Hepatocyte (in vitro differentiated cells): ENCODE measurements at regions not wholly inside any gene's neighbourhood (a gene's known extent, or its start where the extent isn't known, plus 50 kb on each side); places are given as distances from the start of the nearest gene placed in this dataset.
"Not testable (repeated sequence)": the region's sequence is repeated elsewhere in the genome, so short reads cannot be mapped to it uniquely, and the experiment has no call there.

Source experiments
- DNase-seq: peaks from one replicate; pipeline ENCODE4 v3.0.0-alpha.2; 2016; ENCODE audit warnings: low spot score
- H2AFZ ChIP-seq: fragments of 200-600 bp; sonication (generic); 2 replicates; pipeline ENCODE4 v1.6.0; 2016; ENCODE audit warnings: antibody characterized with exemption, mild to moderate bottlenecking
- H3K27ac ChIP-seq: fragments of 200-600 bp; sonication (generic); 2 replicates; pipeline ENCODE4 v1.5.1; 2016; ENCODE audit warnings: mild to moderate bottlenecking
- H3K27me3 ChIP-seq: fragments of 200-600 bp; sonication (generic); 2 replicates; pipeline ENCODE4 v1.6.1; 2016
- H3K36me3 ChIP-seq: fragments of 200-600 bp; sonication (generic); replicated peaks from 2 replicates; pipeline ENCODE4 v1.5.1; 2016; ENCODE audit warnings: low read depth; ENCODE audit not compliant: insufficient read depth
- H3K4me1 ChIP-seq: fragments of 200-600 bp; sonication (generic); 2 replicates; pipeline ENCODE4 v1.5.1; 2016; ENCODE audit warnings: mild to moderate bottlenecking, moderate library complexity; ENCODE audit not compliant: insufficient read depth
- H3K4me2 ChIP-seq: fragments of 200-600 bp; sonication (generic); 2 replicates; pipeline ENCODE4 v1.6.0; 2016
- H3K4me3 ChIP-seq: fragments of 200-600 bp; sonication (generic); 2 replicates; pipeline ENCODE4 v1.5.1; 2016; ENCODE audit warnings: mild to moderate bottlenecking
- H3K79me2 ChIP-seq: fragments of 200-600 bp; sonication (generic); 2 replicates; pipeline ENCODE4 v1.6.0; 2017; ENCODE audit warnings: mild to moderate bottlenecking
- H3K9me2 ChIP-seq: fragments of 200-600 bp; sonication (generic); replicated peaks from 2 replicates; pipeline ENCODE4 v1.6.0; 2017; ENCODE audit warnings: mild to moderate bottlenecking; ENCODE audit not compliant: insufficient read depth
- H3K9me3 ChIP-seq: fragments of 200-600 bp; sonication (generic); 2 replicates; pipeline ENCODE4 v1.5.1; 2016; ENCODE audit warnings: low read depth, mild to moderate bottlenecking
- H4K20me1 ChIP-seq: fragments of 200-600 bp; sonication (generic); 2 replicates; pipeline ENCODE4 v1.6.0; 2016; ENCODE audit warnings: mild to moderate bottlenecking; ENCODE audit not compliant: insufficient read depth, poor library complexity, severe bottlenecking
- EZH2 ChIP-seq: fragments of 200-600 bp; sonication (generic); IDR thresholded peaks from 2 replicates; pipeline ENCODE4 v1.6.1; 2016; ENCODE audit warnings: antibody characterized with exemption, mild to moderate bottlenecking, borderline replicate concordance
- EZH2phosphoT487 ChIP-seq: fragments of 200-600 bp; sonication (generic); IDR thresholded peaks from one replicate; pipeline ENCODE4 v1.6.1; 2018; ENCODE audit warnings: antibody characterized with exemption, mild to moderate bottlenecking, low read depth, moderate library complexity; ENCODE audit not compliant: unreplicated experiment, severe bottlenecking
- WGBS: methylation state at CpG from one replicate; pipeline ENCODE4 v1.1.6; 2016; ENCODE audit warnings: low lambda C conversion rate; ENCODE audit errors: missing lambda C conversion rate; 5-methylcytosine and 5-hydroxymethylcytosine counted together
- TF ChIP-seq, protein P1 (sequence below): fragments of 200-600 bp; sonication (generic); IDR thresholded peaks from 2 replicates; pipeline ENCODE4 v1.5.1; 2016; ENCODE audit warnings: antibody characterized with exemption, mild to moderate bottlenecking; ENCODE audit not compliant: poor library complexity

DNA sequence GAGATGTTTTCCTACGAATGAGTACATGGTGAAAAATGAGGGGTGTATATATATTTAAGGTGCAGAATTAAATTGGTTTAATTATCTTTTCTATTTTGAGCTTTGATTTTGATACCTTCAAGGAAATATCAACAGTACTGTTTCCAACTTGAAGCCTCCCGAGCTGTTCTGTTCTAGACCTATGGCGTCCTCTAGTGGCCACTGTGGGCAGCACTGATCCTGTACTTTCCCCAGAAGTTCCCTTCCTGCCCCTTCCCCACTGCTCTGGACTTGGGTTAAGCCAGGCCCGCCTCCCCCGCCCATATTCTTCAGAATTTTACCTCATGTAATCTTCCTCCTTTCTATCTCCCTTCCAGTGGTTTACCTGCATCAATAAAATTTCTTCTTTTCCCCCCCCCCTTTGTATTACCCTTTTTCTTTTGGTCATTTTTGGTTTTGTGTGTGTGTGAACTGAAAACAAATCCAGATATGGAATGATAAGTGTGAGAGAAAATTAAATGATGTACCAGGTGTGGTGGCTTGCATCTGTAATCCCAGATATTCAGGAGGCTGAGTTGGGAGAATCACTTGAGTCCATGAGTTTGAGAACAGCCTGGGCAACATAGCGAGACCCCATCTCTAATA, 1643.5 kb downstream of the TP53TG3F start:
- Histone ChIP-seq H3K4me1 (no peaks in the 10 kb centered on the region), H3K9me3 (no peaks in the 10 kb centered on the region), H3K9me2 (no peaks in the 10 kb centered on the region), H2AFZ (no peak overlapping the region), H3K79me2 (no peaks in the 10 kb centered on the region), H3K27ac (no peak overlapping the region), H4K20me1 (no peaks in the 10 kb centered on the region), H3K4me3 (no peak overlapping the region), H3K36me3 (no peaks in the 10 kb centered on the region), H3K4me2 (no peak overlapping the region), H3K27me3 (no peaks in the 10 kb centered on the region)
- no peak for DNase-seq
- no peak for TF ChIP-seq EZH2
- no peak for TF ChIP-seq EZH2phosphoT487
- TF ChIP-seq, protein P1, sequence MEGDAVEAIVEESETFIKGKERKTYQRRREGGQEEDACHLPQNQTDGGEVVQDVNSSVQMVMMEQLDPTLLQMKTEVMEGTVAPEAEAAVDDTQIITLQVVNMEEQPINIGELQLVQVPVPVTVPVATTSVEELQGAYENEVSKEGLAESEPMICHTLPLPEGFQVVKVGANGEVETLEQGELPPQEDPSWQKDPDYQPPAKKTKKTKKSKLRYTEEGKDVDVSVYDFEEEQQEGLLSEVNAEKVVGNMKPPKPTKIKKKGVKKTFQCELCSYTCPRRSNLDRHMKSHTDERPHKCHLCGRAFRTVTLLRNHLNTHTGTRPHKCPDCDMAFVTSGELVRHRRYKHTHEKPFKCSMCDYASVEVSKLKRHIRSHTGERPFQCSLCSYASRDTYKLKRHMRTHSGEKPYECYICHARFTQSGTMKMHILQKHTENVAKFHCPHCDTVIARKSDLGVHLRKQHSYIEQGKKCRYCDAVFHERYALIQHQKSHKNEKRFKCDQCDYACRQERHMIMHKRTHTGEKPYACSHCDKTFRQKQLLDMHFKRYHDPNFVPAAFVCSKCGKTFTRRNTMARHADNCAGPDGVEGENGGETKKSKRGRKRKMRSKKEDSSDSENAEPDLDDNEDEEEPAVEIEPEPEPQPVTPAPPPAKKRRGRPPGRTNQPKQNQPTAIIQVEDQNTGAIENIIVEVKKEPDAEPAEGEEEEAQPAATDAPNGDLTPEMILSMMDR = no peak
- WGBS = 35% methylated on average over 6 of the region's 6 CpGs

DNA sequence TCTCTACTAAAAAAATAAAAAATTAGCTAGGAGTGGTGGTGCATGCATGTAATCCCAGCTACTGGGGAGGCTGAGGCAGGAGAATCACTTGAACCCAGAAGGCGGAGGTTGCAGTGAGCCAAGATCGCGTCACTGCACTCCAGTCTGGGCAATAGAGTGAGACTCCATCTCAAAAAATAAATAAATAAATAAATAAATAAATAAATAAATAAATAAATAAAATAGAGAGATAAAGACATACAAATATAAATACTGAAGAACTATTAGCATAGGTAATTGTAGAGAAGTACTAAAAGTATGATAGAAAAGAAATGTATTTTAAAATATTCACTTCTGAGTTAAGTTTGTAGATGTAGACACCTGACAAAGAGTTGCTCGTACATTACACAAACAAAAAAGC, 1652.4 kb downstream of the TP53TG3F start:
- DNase-seq, H3K4me1 ChIP-seq, H3K36me3 ChIP-seq, H3K27me3 ChIP-seq, H3K27ac ChIP-seq, H4K20me1 ChIP-seq, H3K4me2 ChIP-seq, H3K4me3 ChIP-seq, H3K79me2 ChIP-seq, H3K9me2 ChIP-seq, H3K9me3 ChIP-seq, H2AFZ ChIP-seq: not testable (repeated sequence)
- 79% methylated on average over 4 of the region's 4 CpGs for WGBS

DNA sequence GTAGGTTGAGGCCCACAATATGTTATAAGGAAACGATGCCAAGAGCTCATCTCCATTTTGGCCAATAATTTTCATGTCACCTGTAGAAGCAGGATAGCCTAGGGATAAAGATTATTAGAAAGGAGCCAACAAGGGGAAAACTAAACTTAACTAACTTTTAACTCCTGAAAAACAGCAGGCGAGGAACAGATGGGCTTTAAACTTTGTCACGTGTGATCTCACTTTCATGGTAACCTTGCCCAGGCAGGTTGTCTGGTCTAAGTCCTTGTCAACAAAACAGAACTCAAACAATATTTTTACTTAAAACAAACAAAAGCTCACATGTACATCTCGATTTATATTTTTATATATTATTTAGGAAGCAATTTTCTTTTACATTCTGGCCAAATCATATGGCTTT, 1672.0 kb downstream of the TP53TG3F start:
- Histone ChIP-seq H3K4me1 (no peaks in the 10 kb centered on the region), H3K27me3 (no peaks in the 10 kb centered on the region), H3K27ac (no peak overlapping the region), H3K9me3 (no peaks in the 10 kb centered on the region), H3K4me2 (no peak overlapping the region), H3K36me3 (no peaks in the 10 kb centered on the region), H4K20me1 (no peaks in the 10 kb centered on the region), H2AFZ (no peak overlapping the region), H3K9me2 (no peaks in the 10 kb centered on the region), H3K4me3 (no peak overlapping the region), H3K79me2 (no peaks in the 10 kb centered on the region)
- TF ChIP-seq EZH2 = no peak
- TF ChIP-seq, protein P1 = no peak
- TF ChIP-seq EZH2phosphoT487 = no peak
- DNase-seq = no peak
- WGBS = 56% methylated on average over 4 of the region's 4 CpGs

DNA sequence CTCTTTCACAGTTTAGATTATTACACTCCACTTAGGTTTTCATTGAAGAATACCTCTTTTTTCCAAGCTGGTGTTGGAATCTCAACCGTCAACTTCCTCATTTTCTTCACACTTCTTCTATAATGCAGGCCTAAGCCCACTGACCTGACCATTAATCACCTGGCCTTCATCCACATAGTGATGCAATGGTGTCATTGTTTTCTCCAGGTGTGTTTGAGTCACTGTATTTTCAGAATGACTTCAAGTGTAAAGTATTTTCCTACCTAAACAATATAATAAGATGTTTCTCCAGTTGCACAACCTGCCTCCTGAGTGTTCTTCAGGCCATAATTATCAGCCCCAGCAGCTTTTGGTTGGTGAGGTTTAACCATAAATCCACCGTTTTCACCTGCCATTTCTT, 1675.1 kb downstream of the TP53TG3F start:
- H4K20me1 ChIP-seq = no peaks in the 10 kb centered on the region
- H3K4me2 ChIP-seq = no peak overlapping the region
- TF ChIP-seq, protein P1 = no peak
- TF ChIP-seq EZH2 (no peak), EZH2phosphoT487 (no peak)
- no peak overlapping the region for H2AFZ ChIP-seq
- H3K4me1 ChIP-seq = no peaks in the 10 kb centered on the region
- 20% methylated on average over 2 of the region's 2 CpGs for WGBS
- H3K79me2 ChIP-seq = no peaks in the 10 kb centered on the region
- H3K9me2 ChIP-seq = no peaks in the 10 kb centered on the region
- DNase-seq = no peak
- no peaks in the 10 kb centered on the region for H3K27me3 ChIP-seq
- no peaks in the 10 kb centered on the region for H3K9me3 ChIP-seq
- H3K27ac ChIP-seq = no peak overlapping the region
- H3K36me3 ChIP-seq = no peaks in the 10 kb centered on the region
- H3K4me3 ChIP-seq = no peak overlapping the region
